Ishikawa (cell line): ENCODE measurements at regions not wholly inside any gene's neighbourhood (a gene's known extent, or its start where the extent isn't known, plus 50 kb on each side); places are given as distances from the start of the nearest gene placed in this dataset.

Experiments used
- CEBPB ChIP-seq: IDR thresholded peaks from 2 replicates; pipeline ENCODE4 v1.6.1; 2012
- CREB1 ChIP-seq: IDR thresholded peaks from 2 replicates; pipeline ENCODE4 v1.6.1; 2012; ENCODE audit warnings: low read depth
- EP300 ChIP-seq: IDR thresholded peaks from 2 replicates; pipeline ENCODE4 v1.6.1; 2012; ENCODE audit warnings: borderline replicate concordance
- NFIC ChIP-seq: IDR thresholded peaks from 2 replicates; pipeline ENCODE4 v1.6.1; 2012
- RAD21 ChIP-seq: IDR thresholded peaks from 2 replicates; pipeline ENCODE4 v1.6.1; 2012; ENCODE audit warnings: low read depth
- TAF1 ChIP-seq: IDR thresholded peaks from 2 replicates; pipeline ENCODE4 v1.6.1; 2012; ENCODE audit warnings: low read depth, mild to moderate bottlenecking
- TCF12 ChIP-seq: IDR thresholded peaks from 2 replicates; pipeline ENCODE4 v1.6.1; 2012; ENCODE audit warnings: low read depth
- TEAD4 ChIP-seq: IDR thresholded peaks from 2 replicates; pipeline ENCODE4 v1.6.1; 2012
- YY1 ChIP-seq: IDR thresholded peaks from 2 replicates; pipeline ENCODE4 v1.6.1; 2012; ENCODE audit warnings: low read depth
- TF ChIP-seq, protein P1 (sequence below): IDR thresholded peaks from 2 replicates; pipeline ENCODE4 v1.6.1; 2012; ENCODE audit warnings: low read depth, mild to moderate bottlenecking

DNA sequence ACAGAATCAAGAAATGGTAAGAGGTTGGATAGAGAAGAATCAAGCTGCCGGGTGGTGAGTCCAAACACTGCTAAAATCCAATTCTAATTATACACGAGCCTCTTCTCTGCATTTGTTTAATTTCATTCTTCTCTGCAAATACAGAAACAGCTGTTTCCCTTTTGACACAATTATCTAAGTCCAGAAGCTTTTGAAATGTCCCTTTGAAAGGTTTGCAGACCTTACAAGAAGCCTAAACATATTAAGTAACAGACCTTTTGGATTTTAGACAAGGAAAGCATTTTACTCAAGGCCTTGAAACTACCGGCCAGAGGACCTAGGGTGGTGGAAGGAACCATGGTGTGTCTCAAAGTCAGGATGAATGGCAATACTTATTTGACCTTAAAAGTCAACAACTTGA is 403.8 kb upstream of the ADAMTS9 start:
- TF ChIP-seq EP300: no peak
- TF ChIP-seq CEBPB: no peak
- no peak for TF ChIP-seq NFIC
- no peak for TF ChIP-seq TEAD4
- TF ChIP-seq TCF12: no peak
- TF ChIP-seq CREB1: no peak
- TF ChIP-seq RAD21: no peak
- TF ChIP-seq YY1: no peak
- TF ChIP-seq TAF1: no peak
- TF ChIP-seq, protein P1, sequence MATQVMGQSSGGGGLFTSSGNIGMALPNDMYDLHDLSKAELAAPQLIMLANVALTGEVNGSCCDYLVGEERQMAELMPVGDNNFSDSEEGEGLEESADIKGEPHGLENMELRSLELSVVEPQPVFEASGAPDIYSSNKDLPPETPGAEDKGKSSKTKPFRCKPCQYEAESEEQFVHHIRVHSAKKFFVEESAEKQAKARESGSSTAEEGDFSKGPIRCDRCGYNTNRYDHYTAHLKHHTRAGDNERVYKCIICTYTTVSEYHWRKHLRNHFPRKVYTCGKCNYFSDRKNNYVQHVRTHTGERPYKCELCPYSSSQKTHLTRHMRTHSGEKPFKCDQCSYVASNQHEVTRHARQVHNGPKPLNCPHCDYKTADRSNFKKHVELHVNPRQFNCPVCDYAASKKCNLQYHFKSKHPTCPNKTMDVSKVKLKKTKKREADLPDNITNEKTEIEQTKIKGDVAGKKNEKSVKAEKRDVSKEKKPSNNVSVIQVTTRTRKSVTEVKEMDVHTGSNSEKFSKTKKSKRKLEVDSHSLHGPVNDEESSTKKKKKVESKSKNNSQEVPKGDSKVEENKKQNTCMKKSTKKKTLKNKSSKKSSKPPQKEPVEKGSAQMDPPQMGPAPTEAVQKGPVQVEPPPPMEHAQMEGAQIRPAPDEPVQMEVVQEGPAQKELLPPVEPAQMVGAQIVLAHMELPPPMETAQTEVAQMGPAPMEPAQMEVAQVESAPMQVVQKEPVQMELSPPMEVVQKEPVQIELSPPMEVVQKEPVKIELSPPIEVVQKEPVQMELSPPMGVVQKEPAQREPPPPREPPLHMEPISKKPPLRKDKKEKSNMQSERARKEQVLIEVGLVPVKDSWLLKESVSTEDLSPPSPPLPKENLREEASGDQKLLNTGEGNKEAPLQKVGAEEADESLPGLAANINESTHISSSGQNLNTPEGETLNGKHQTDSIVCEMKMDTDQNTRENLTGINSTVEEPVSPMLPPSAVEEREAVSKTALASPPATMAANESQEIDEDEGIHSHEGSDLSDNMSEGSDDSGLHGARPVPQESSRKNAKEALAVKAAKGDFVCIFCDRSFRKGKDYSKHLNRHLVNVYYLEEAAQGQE: no peak
